Activated CD8-positive, alpha-beta T cell treated with anti-CD3 and anti-CD28 coated beads, Interleukin-2, amount 10 ng/mL, durations not matched to agents 7 days and 5 days (primary cell): ENCODE measurements at regions not wholly inside any gene's neighbourhood (a gene's known extent, or its start where the extent isn't known, plus 50 kb on each side); places are given as distances from the start of the nearest gene placed in this dataset.
A peak's percentile ranks its signal among the peaks of the same experiment; 100 is the strongest.

Experiments
- ATAC-seq: fragments of 150-1000 bp; cut with Tn5 transposase; one replicate; pipeline ENCODE4 v1.10.0; 2021; ENCODE audit warnings: moderate library complexity
- CTCF ChIA-PET: fragments of 350-600 bp; sonication (Branson Sonifier 250); formaldehyde crosslinking; loops from one replicate; lab custom pipeline; 2021; ENCODE audit warnings: antibody characterized with exemption; lab: Charles Lee
- POLR2A ChIA-PET: fragments of 350-600 bp; sonication (Branson Sonifier 250); formaldehyde crosslinking; loops from one replicate; lab custom pipeline; 2021; ENCODE audit warnings: antibody characterized with exemption; lab: Charles Lee
- DNase-seq: peaks from one replicate; pipeline ENCODE4 v3.0.0-alpha.2; 2020
- H3K27ac Mint-ChIP-seq: one replicate; pipeline ENCODE4 v1.8.0; 2021; ENCODE audit warnings: mild to moderate bottlenecking, mixed read lengths
- H3K27me3 Mint-ChIP-seq: one replicate; pipeline ENCODE4 v1.8.0; 2021; ENCODE audit warnings: low read depth, mixed read lengths
- H3K36me3 Mint-ChIP-seq: one replicate; pipeline ENCODE4 v1.8.0; 2021; ENCODE audit warnings: low read depth, mixed read lengths
- H3K4me1 Mint-ChIP-seq: one replicate; pipeline ENCODE4 v1.8.0; 2021; ENCODE audit warnings: low read depth, mixed read lengths
- H3K4me3 Mint-ChIP-seq: one replicate; pipeline ENCODE4 v1.8.0; 2021; ENCODE audit warnings: mild to moderate bottlenecking, mixed read lengths
- H3K9me3 Mint-ChIP-seq: one replicate; pipeline ENCODE4 v1.8.0; 2022; ENCODE audit warnings: mixed read lengths; ENCODE audit not compliant: insufficient read depth

- no peaks in the 10 kb centered on the region for H3K4me1 Mint-ChIP-seq
- no peaks in the 10 kb centered on the region for H3K27me3 Mint-ChIP-seq
- H3K9me3 Mint-ChIP-seq: no peaks in the 10 kb centered on the region
- ATAC-seq (no peak), DNase-seq (no peak)
- no peaks in the 10 kb centered on the region for H3K36me3 Mint-ChIP-seq
- H3K4me3 Mint-ChIP-seq: no peak overlapping the region
- POLR2A ChIA-PET: no interaction called here
- CTCF ChIA-PET: no interaction called here
- H3K27ac Mint-ChIP-seq: no peak overlapping the region
Observed at GRCh38 chr6:10163203-10163962, 251.5 kb downstream of the TFAP2A start.

GRCh38 chr6:10156875-10157274 lies 258.0 kb downstream of the TFAP2A start:
- no peak for ATAC-seq
- Mint-ChIP-seq H3K36me3 (no peaks in the 10 kb centered on the region), H3K4me3 (no peak overlapping the region), H3K27ac (no peak overlapping the region), H3K9me3 (no peaks in the 10 kb centered on the region), H3K27me3 (no peaks in the 10 kb centered on the region), H3K4me1 (no peaks in the 10 kb centered on the region)
- no peak for DNase-seq
- CTCF ChIA-PET: no interaction called here
- POLR2A ChIA-PET: no interaction called here

- Mint-ChIP-seq H3K36me3 (no peaks in the 10 kb centered on the region), H3K4me1 (no peaks in the 10 kb centered on the region), H3K4me3 (no peak overlapping the region), H3K9me3 (no peaks in the 10 kb centered on the region), H3K27ac (no peak overlapping the region), H3K27me3 (no peaks in the 10 kb centered on the region)
- ChIA-PET CTCF (no interaction called here), POLR2A (no interaction called here)
- ATAC-seq: no peak
- DNase-seq: no peak
Observed at GRCh38 chr6:10154251-10154650, 260.6 kb downstream of the TFAP2A start.

GRCh38 chr6:10151144-10151915 lies 263.5 kb downstream of the TFAP2A start:
- Mint-ChIP-seq H3K9me3 (peaks cover 4% of the 10 kb centered on the region), H3K4me3 (no peak overlapping the region), H3K36me3 (no peaks in the 10 kb centered on the region), H3K27me3 (no peaks in the 10 kb centered on the region), H3K4me1 (peaks cover 4% of the 10 kb centered on the region), H3K27ac (no peak overlapping the region)
- DNase-seq (no peak), ATAC-seq (no peak)
- CTCF ChIA-PET: no interaction called here
- POLR2A ChIA-PET: no interaction called here

GRCh38 chr6:10149603-10150002 lies 265.3 kb downstream of the TFAP2A start:
- Mint-ChIP-seq H3K4me1 (peaks cover 4% of the 10 kb centered on the region), H3K9me3 (peaks cover 4% of the 10 kb centered on the region), H3K27me3 (no peaks in the 10 kb centered on the region), H3K4me3 (no peak overlapping the region), H3K27ac (no peak overlapping the region), H3K36me3 (no peaks in the 10 kb centered on the region)
- POLR2A ChIA-PET: no interaction called here
- no peak for DNase-seq
- no peak for ATAC-seq
- CTCF ChIA-PET: no interaction called here

GRCh38 chr6:10146715-10147451 lies 268.0 kb downstream of the TFAP2A start:
- peak; percentile 21 for DNase-seq
- POLR2A ChIA-PET: no interaction called here
- no peaks in the 10 kb centered on the region for H3K27me3 Mint-ChIP-seq
- no peak overlapping the region for H3K27ac Mint-ChIP-seq
- H3K4me1 Mint-ChIP-seq: peaks cover 4% of the 10 kb centered on the region
- H3K9me3 Mint-ChIP-seq: peaks cover 4% of the 10 kb centered on the region
- CTCF ChIA-PET: no interaction called here
- H3K36me3 Mint-ChIP-seq: no peaks in the 10 kb centered on the region
- ATAC-seq: peak; percentile 60
- H3K4me3 Mint-ChIP-seq: peak overlapping the region; percentile 57

GRCh38 chr6:10144772-10145171 lies 270.1 kb downstream of the TFAP2A start:
- H3K9me3 Mint-ChIP-seq: peaks cover 4% of the 10 kb centered on the region
- H3K36me3 Mint-ChIP-seq: no peaks in the 10 kb centered on the region
- DNase-seq: no peak
- H3K4me3 Mint-ChIP-seq: no peak overlapping the region
- peaks cover 4% of the 10 kb centered on the region for H3K4me1 Mint-ChIP-seq
- no peak overlapping the region for H3K27ac Mint-ChIP-seq
- no peak for ATAC-seq
- ChIA-PET POLR2A (no interaction called here), CTCF (no interaction called here)
- H3K27me3 Mint-ChIP-seq: no peaks in the 10 kb centered on the region

- Mint-ChIP-seq H3K4me1 (peaks cover 2% of the 10 kb centered on the region), H3K9me3 (peaks cover 2% of the 10 kb centered on the region), H3K4me3 (no peak overlapping the region), H3K27ac (no peak overlapping the region), H3K27me3 (no peaks in the 10 kb centered on the region), H3K36me3 (no peaks in the 10 kb centered on the region)
- POLR2A ChIA-PET: no interaction called here
- CTCF ChIA-PET: no interaction called here
- no peak for ATAC-seq
- DNase-seq: no peak
Observed at GRCh38 chr6:10141746-10142443, 273.0 kb downstream of the TFAP2A start.

- Mint-ChIP-seq H3K27me3 (no peaks in the 10 kb centered on the region), H3K4me3 (no peak overlapping the region)
- ATAC-seq: no peak
Observed at GRCh38 chr6:10140824-10141223, 274.1 kb downstream of the TFAP2A start.

GRCh38 chr6:10140136-10140535 lies 274.7 kb downstream of the TFAP2A start:
- POLR2A ChIA-PET: no interaction called here
- CTCF ChIA-PET: no interaction called here
- Mint-ChIP-seq H3K27me3 (no peaks in the 10 kb centered on the region), H3K36me3 (no peaks in the 10 kb centered on the region), H3K4me1 (no peaks in the 10 kb centered on the region), H3K9me3 (no peaks in the 10 kb centered on the region), H3K27ac (no peak overlapping the region), H3K4me3 (no peak overlapping the region)
- no peak for ATAC-seq
- DNase-seq: no peak

More at GRCh38 chr6:10140824-10141223, 274.1 kb downstream of the TFAP2A start:
- no peak for DNase-seq
- CTCF ChIA-PET: no interaction called here
- POLR2A ChIA-PET: no interaction called here
- no peaks in the 10 kb centered on the region for H3K9me3 Mint-ChIP-seq
- H3K36me3 Mint-ChIP-seq: no peaks in the 10 kb centered on the region
- no peak overlapping the region for H3K27ac Mint-ChIP-seq
- H3K4me1 Mint-ChIP-seq: no peaks in the 10 kb centered on the region

GRCh38 chr6:10138917-10139316 lies 276.0 kb downstream of the TFAP2A start:
- Mint-ChIP-seq H3K27ac (no peak overlapping the region), H3K4me3 (no peak overlapping the region), H3K36me3 (no peaks in the 10 kb centered on the region), H3K27me3 (no peaks in the 10 kb centered on the region), H3K9me3 (no peaks in the 10 kb centered on the region), H3K4me1 (no peaks in the 10 kb centered on the region)
- ChIA-PET CTCF (no interaction called here), POLR2A (no interaction called here)
- DNase-seq: no peak
- no peak for ATAC-seq
